GM12864 (cell line): ENCODE measurements at regions not wholly inside any gene's neighbourhood (a gene's known extent, or its start where the extent isn't known, plus 50 kb on each side); places are given as distances from the start of the nearest gene placed in this dataset.

ENCODE experiments used
- DNase-seq: peaks from one replicate; pipeline ENCODE4 v3.0.0-alpha.2; 2011; ENCODE audit warnings: low read depth
- H3K4me3 ChIP-seq: 2 replicates; pipeline ENCODE4 v1.5.1; 2011; ENCODE audit warnings: mild to moderate bottlenecking, low read depth, low read length, control low read depth
- TF ChIP-seq, protein P1 (sequence below): IDR thresholded peaks from 2 replicates; pipeline ENCODE4 v1.5.1; 2011; ENCODE audit warnings: low read depth, mild to moderate bottlenecking, moderate library complexity, low read length, control low read depth, inconsistent platforms; ENCODE audit errors: missing control alignments

DNA sequence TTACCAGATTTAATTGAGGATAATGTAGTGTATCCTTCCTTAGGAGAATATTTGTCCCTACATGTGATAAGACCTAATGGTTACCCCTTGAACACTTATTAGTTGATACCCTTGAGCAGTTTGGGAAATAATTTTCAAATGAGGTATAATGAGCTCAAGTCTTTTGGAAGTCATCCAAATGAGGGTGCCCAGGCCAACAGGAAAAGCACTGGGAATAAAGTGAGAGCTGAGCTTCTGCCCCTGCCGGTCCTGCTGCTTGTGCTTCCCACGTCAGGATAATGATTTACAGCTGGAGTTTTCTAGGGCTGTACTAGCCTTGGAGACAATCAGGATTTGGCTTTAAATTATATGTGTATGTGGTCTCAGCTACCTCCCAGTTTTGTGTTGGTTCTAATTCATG, 178.8 kb upstream of the FRMD6 start:
- H3K4me3 ChIP-seq, result no peak overlapping the region
- TF ChIP-seq, protein P1, sequence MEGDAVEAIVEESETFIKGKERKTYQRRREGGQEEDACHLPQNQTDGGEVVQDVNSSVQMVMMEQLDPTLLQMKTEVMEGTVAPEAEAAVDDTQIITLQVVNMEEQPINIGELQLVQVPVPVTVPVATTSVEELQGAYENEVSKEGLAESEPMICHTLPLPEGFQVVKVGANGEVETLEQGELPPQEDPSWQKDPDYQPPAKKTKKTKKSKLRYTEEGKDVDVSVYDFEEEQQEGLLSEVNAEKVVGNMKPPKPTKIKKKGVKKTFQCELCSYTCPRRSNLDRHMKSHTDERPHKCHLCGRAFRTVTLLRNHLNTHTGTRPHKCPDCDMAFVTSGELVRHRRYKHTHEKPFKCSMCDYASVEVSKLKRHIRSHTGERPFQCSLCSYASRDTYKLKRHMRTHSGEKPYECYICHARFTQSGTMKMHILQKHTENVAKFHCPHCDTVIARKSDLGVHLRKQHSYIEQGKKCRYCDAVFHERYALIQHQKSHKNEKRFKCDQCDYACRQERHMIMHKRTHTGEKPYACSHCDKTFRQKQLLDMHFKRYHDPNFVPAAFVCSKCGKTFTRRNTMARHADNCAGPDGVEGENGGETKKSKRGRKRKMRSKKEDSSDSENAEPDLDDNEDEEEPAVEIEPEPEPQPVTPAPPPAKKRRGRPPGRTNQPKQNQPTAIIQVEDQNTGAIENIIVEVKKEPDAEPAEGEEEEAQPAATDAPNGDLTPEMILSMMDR, result no peak
- no peak for DNase-seq

DNA sequence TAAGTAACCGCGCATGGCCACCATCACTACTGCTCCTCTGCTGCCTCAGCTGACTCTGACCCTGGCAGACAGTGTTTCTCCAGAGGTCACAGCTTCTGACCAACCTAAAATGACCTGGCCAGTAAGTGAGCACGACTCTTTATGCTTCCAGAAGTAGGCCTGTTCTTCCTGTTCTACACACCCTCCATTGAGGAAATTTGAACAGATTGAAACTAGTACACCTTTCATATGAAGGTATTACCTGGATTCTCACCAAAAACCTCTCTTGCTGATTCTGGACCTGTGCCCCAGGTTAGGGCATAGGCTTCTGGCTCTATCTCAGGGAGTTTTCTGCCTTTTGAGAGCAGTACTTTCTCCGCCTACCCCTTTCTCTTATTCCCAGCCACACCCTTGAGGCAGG, 178.4 kb upstream of the FRMD6 start:
- no peak overlapping the region for H3K4me3 ChIP-seq
- DNase-seq, result no peak
- TF ChIP-seq, protein P1, result no peak

DNA sequence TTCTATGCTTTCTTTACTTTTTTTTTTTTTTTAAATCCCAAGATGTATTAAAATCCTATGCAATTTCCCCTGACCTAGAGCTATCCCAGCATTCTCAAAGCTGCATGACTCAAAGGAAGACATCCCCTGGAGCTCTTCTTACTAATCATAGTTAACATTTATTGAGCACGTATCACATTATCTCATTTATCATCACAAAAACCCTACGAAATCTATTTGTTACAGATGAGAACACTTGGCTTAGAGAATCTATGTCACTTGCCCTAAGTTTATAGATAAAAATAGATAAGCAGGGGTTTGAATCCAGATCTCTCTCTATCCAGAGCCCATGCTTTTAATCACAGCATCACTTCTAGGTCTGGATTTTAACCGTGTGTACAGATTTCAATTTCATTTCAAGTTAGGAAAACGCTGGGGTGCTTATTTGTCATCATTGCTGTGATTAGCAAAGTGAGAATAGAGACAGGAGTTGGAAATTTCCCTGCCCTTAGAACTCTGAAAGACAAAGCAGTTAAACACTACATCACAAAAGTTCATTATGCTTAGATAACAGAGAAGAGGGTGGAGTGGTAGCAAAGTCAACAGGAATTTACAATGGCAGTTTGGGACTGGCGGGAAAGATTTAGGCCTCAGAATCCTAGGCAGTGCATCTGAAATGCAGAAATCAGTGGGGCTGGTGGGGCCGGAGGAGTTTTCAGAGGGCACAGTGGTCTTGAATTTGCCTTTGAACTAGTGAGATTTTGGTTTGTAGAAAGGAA, 177.7 kb upstream of the FRMD6 start:
- TF ChIP-seq, protein P1, result no peak
- DNase-seq, result no peak
- no peak overlapping the region for H3K4me3 ChIP-seq

GRCh38 chr14:51474854-51475253, 176.9 kb upstream of the FRMD6 start:
- TF ChIP-seq, protein P1, result no peak
- DNase-seq, result no peak
- no peak overlapping the region for H3K4me3 ChIP-seq

- TF ChIP-seq, protein P1, result no peak
- DNase-seq, result no peak
- H3K4me3 ChIP-seq, result no peak overlapping the region
These were observed 173.5 kb upstream of the FRMD6 start for GRCh38 chr14:51478175-51478621.

DNA sequence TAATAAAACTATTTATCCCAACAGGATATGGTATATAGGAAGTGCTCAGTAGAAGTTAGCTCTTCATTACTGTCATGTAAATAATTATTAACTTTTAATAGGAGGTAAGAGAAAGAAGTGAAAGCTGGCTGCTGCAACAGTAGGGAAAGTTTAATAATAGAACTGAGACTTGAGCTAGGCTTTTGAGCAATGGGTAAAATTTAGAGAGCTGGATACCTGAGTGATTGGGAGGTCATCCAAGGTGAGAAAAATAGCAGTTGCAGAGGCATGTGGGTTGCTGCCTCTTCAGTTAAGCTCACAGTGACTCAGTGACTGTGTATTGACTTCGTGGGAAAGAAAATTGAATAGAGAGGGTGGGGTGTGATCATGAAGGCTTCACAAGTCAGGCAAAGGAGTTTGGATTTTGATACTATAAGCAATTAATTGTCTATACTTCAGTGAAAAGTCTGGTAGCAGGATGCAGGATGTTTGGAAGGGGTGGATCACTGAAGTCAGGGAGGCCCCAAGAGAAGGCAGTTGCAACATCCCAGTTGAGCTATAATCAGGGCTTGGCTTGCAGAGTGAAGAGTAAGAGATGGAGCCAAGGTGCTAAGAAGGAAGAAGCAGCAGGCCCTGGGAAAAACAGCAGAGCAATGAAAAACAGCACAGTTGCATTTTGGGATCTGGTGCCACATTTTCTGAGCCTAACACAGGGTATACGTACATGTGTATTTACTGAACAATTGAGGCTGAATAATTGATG, 172.0 kb upstream of the FRMD6 start:
- no peak for DNase-seq

More for the DNA sequence above, 172.0 kb upstream of the FRMD6 start:
- no peak overlapping the region for H3K4me3 ChIP-seq
- TF ChIP-seq, protein P1, result no peak
